Activated T-cell treated with anti-CD3 and anti-CD28 coated beads, Interleukin-2, amount 50 U/mL, for 1 hour (primary cell): ENCODE measurements at regions not wholly inside any gene's neighbourhood (a gene's known extent, or its start where the extent isn't known, plus 50 kb on each side); places are given as distances from the start of the nearest gene placed in this dataset.
A peak's percentile ranks its signal among the peaks of the same experiment; 100 is the strongest.

Source experiments
- DNase-seq: peaks from one replicate; pipeline ENCODE4 v3.0.0-alpha.2; 2020

GRCh38 chr7:98514211-98515031 is 102.7 kb upstream of the NPTX2 start:
- DNase-seq = no peak

GRCh38 chr7:98511175-98511574 is 105.9 kb upstream of the NPTX2 start:
- DNase-seq = no peak

DNA sequence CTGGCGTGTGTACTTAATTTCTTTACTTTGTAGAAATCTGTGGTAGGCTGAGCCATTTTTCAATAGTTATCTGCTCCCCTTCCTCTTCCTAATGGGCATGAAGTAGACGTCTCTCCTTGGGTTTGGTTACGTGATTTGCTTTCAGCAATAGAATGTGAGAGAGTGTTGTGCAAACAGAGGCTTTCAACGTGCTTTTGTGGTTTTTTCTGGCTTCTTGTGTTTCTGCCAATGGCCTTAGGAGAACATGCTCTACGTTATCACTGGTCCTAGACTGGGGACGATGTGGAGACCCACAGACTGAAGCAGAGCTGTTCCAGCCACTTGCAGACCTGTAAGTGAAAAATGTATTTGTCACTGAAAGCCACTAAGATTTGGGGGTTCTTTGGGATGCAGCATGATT is 107.2 kb upstream of the NPTX2 start:
- no peak for DNase-seq

DNA sequence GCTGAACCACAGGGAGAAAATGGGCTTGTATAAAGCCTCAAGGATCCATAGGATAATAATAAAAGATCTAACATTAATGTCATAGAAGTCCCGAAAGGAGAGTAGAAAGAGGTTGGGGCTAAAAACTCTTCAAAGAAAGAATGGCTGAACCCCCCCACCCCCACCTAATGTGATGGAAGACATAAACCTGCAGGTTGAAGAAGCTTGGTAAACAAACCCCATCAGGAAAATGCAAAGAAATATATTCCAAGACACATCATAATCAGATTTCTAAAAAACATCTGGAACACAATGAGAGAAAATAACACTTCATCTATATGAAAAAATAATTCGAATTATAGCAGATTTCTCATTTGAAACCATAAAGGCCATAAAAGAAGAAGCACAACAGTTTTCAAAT is 105.6 kb upstream of the BAIAP2L1 start:
- DNase-seq = no peak

DNA sequence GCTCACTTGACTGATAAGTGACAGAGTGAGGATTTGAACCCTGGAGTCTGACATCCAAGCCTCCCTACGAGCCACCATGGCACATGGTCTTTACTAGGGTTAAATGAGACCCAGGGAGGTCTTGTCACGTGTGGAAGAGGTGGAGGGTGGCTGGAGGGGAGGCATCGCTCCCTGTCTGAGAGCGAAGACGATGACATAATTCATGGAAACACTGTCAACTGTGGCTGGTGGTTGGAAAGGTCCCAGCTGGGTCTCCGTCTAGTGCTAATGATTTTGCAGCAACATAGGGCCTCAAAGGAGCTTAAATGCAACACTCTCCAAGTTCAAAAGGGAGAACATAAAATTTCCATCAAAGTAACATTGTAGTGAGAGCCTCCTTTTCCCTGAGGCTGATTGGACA is 99.9 kb upstream of the BAIAP2L1 start:
- no peak for DNase-seq

DNA sequence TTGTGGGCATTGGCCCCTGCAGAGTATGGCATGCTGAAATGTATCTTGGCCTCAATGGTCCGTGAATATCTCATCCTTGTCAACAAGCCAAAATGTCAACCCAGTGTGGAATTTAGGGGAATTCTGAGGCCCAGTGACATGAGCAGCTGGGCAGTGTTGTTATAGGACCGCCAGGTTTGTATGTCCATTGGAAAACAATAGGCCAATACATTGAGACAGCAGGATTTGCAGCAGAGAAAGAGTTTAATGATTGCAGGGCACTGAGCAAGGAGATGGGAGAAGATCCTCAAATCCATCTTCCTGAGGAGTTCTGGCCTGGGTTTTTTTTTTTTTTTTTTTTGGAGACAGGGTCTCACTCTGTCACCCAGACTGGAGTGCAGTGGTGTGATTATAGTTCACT is 95.7 kb upstream of the BAIAP2L1 start:
- DNase-seq = no peak

- DNase-seq = no peak
Measured at GRCh38 chr7:98495200-98495955, 94.5 kb upstream of the BAIAP2L1 start.

DNA sequence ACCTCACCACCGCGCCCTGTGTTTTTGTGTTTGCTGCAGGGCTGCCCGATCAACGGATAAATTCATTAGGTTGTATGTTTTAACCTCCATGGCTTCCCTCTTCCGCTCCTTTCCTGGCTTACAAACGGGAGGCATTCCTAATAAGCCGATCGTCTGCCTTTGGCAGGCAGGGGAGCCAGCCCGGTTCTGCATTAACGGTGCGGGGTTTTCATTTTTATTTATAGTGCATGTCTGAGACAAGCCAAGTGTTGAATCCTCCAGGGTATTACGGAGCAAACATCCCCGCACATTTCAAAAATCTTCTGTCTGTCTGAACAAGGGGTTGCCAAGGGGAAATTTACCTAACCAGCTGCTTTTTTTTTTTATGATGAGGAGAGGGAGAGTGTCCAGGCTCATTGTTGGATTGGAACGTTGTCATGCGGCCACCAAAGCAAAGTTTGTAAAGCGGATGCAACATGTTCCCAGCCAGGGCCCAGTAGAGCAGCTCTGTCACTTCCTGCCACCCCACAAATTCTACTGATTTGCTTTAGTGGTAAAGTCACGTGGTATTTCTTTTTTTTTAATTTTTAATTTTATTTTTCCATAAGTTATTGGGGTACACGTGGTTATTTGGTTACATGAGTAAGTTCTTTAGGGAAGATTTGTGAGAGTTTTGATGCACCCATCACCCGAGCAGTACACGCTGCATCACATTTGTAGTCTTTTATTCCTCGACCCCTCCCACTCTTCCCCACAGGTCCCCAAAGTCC is 92.3 kb upstream of the BAIAP2L1 start:
- no peak for DNase-seq

DNA sequence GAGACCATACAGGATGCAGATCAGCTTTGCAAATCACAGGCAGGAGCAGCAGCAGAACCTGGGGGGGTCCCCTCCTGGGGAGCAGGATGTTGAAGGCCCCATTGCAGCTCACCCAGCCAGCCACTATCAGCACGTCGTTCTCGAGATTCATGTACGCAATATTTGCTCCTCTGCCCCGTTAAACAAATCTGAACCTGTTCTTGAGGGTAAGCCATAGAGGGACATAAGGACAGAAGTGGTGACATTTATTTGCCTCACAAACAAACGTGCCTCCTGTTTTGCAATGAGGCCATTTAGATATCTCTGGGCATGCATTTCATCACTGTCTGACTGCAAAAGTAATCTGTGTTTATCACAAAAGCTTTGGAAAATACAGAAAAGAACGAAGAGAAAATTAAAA is 87.3 kb upstream of the BAIAP2L1 start:
- DNase-seq = no peak

- no peak for DNase-seq
Measured at GRCh38 chr7:98483964-98484545, 83.2 kb upstream of the BAIAP2L1 start.

- DNase-seq = no peak
Measured at GRCh38 chr7:98483276-98483963, 82.5 kb upstream of the BAIAP2L1 start.

GRCh38 chr7:98479318-98479717 is 78.4 kb upstream of the BAIAP2L1 start:
- DNase-seq = no peak

DNA sequence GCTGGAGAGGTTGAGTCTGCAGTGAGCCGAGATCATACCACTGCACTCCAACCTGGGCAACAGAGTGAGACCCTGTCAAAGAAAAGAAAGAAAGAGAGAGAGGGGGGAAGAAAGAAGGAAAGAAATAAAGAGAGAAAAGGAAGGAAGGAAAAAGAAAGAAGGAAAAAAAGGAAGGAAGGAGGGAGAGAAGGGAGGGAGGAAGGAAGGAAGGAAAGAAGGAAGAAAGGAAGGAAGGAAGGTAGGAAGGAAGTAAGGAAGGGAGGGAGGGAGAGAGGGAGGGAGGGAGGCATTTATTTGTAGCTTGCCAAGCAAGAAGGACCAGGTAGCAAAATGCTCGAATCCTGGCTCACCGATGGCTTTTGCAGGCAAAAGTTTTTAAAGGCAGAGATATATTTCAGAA is 74.5 kb upstream of the BAIAP2L1 start:
- DNase-seq = no peak

GRCh38 chr7:98474558-98474957 is 73.7 kb upstream of the BAIAP2L1 start:
- no peak for DNase-seq

DNA sequence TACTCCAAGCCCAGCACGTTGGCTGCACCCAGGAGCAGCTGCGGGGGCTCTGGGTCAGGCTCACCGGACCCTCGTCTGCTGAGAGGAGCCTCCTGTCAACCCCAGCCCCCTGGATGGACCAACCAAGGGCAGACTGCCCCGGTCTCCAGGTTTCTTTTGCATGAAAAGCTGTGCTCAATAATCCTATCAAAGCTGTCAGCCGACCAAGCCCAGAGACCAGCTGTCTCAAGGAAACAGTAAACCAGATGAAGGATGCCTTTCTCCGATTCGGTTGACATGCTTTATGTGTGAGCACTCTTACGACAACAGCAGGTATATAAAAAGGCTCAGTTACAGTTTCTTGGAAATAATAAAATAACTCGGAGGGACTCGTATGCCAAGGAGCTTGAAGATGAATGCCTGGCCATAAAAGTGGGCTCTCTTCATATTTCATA is 71.6 kb upstream of the BAIAP2L1 start:
- DNase-seq = no peak

DNA sequence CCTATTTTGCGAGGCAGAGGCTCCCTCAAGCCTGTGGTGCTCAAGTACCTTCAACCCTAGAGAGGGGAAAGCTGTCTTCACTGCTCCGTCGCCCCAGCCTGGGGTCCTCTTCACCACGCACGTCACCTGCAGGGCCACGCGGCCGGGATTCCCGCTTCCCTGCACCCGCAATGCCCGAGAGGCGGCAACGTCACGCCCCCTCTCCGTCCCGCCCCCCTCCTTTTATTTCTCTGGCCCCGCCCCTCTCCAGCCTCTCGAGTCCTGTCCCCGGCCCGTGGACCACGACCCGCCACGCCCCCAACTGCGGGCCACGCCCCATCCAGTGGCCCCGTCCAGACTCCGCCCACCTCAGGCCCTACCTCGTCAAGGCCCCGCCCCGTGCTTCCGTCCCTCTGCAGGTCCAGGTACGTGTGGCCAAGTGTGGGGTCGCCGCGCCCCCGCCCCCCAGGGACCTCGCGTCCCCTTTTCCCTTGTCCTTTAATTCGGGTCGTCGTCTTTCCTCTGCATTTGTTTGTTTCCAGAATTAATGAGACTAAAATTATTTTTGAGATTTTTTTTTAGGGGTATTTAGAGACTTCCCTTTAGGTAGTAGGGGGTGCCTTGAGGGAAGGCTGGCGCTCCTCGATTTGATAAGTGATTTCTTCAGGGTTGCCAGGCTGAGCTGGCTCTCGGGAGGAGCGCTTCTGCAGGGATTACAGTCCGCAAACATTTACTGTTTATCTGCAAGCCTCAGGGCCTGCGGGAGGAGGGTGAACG is 69.8 kb upstream of the BAIAP2L1 start:
- peak; percentile 27 for DNase-seq

GRCh38 chr7:98469088-98469487 is 68.2 kb upstream of the BAIAP2L1 start:
- no peak for DNase-seq

- DNase-seq = no peak
Measured at GRCh38 chr7:98467570-98468312, 66.9 kb upstream of the BAIAP2L1 start.

DNA sequence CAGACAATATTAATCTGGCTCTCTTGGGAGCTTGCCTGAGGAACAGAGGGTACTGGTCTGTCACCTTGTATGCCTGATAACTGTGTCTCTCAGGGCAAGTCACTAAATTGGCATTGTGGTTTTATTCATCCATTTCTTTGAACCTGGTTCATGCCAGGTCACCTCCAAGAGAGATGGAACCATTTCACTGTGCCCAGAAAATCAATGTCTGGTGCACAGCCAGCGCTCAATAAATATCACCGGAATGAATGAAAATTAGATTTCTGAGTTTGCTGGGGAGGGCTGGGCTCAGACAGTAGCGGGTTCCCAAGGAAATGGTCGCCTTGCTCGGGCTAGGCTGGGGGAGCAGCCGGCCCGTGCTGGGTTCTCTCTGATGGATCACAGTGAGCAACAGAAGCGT is 64.1 kb upstream of the BAIAP2L1 start:
- DNase-seq = no peak

DNA sequence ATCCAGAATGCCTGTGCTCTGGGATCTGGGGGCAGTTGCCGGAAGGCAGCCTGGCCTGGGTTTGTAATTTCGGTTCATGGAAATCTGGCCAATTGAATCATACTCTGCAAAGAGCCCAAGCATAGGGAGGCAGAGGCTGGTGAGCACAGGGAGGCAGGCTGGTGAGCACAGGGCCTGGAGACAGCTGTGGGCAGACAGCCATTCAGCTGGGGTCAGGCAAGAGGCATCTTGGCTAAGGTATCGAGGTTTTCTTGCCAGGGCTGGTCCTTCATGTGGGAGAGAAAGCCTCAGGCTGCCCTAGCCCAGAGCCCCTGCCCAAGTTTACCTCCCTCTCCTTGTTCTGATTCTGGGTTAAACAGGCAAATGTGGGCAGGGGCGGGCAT is 63.7 kb upstream of the BAIAP2L1 start:
- DNase-seq = no peak
